ENCODE measurements at regions not wholly inside any gene's neighbourhood (a gene's known extent, or its start where the extent isn't known, plus 50 kb on each side); places are given as distances from the start of the nearest gene placed in this dataset.

DNA sequence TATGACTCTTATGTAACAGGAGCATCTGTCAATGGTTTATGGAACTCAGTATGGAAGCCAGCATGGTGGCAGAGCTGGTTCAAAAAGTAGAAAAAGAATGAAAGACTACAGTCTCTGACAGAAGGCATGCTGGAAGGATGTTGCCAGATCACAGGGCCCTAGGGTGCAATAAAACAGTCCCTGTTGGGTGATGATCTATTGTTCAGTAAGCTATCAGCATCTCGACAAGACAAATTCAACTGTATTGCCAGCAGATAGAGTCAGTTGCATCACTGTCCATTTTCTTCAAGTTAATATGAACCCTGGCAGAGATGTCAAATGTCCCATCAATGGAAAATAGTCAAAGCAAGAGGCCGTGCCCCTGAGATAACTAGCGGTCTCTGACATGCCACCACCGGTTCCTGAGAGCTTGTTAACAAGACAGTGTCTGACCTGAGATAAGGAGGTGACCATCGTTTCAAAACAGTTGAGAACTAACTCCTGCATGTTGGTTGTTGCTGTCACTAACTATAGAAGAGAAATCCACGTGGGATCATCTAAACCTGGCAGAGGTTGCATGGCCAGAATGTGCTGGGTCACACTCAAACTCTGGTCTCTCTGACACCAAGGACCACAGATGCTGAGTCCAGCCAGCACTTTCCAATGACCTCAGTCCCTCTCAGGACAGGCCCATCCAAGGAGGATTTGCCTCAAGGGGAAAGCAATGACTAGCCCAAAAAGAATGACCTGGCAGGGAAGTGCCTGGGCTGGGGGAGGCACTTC, 125.9 kb downstream of the RIPK4 start:
- no peak for TF ChIP-seq CTCF (IDR thresholded peaks at IDR 0.05)
- no peak for TF ChIP-seq POLR2A (IDR thresholded peaks at IDR 0.05)
- DNase-seq, result no peak
- H3K4me1 ChIP-seq, result peaks cover 22 to 43% of the 10 kb centered on the region in 2 donors
- intact Hi-C loops (cut with DNase I), result no loop called here
- H3K4me3 ChIP-seq (replicated peaks in 1 of 3), result no peak overlapping the region
- peak overlapping the region in 2 of 3 donors; percentile 41 to 46 for H3K27ac ChIP-seq
- H3K9me3 ChIP-seq, result no peaks in the 10 kb centered on the region
- no peaks in the 10 kb centered on the region for H3K36me3 ChIP-seq
- H3K27me3 ChIP-seq, result no peaks in the 10 kb centered on the region
- 72 to 81% methylated on average over 6 of the region's 6 CpGs for WGBS, 2 donors

DNA sequence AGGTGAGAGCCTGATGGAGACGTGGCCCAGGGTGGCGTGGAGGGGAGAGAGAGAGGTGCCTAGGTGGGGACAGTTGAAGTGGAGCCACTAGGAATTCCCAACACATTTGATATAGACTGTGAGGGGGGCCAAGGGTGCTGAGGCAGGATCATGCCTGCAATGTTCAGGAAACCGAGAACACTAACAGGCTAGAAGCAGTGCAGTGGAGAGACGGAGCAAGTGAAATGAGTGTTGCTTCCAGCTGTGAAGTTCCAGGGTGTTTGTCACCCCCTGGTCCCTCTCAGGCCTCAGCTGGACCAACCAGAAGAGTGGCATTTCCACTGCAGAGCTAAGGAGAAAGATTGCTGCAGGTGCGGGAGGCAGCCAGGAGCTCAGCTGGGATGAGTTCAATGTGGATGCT, 127.1 kb downstream of the RIPK4 start:
- H3K9me3 ChIP-seq, result no peaks in the 10 kb centered on the region
- peaks cover 29 to 50% of the 10 kb centered on the region in 2 donors for H3K4me1 ChIP-seq
- DNase-seq, result no peak
- H3K36me3 ChIP-seq, result no peaks in the 10 kb centered on the region
- no peak overlapping the region for H3K4me3 ChIP-seq (replicated peaks in 1 of 3)
- TF ChIP-seq POLR2A (IDR thresholded peaks at IDR 0.05), result no peak
- no peak for TF ChIP-seq CTCF (IDR thresholded peaks at IDR 0.05)
- 91 to 95% methylated on average over 5 of the region's 5 CpGs for WGBS, 2 donors
- intact Hi-C loops (cut with DNase I), result no loop called here
- H3K27ac ChIP-seq, result peak overlapping the region in 1 of 3 donors; percentile 94
- H3K27me3 ChIP-seq, result no peaks in the 10 kb centered on the region

DNA sequence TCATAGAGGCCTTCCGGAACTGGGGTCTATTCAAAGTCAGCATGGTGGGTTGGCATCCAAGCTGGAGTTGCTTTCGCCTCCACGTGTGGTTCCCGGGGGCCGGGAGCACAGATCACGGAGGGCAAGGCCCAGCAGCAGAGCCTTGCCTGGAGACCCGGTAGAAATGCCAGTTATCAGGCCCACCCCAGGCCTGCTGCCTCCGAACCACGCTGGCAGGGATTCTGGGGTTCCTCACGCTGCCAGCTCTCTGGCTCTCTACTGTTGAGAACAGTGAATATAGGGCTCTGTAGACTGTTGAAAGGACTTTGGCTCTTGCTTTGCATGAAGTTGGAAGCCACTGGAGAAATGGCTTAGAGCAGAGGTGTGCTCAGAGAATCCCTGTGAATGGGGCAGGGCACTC, 127.5 kb downstream of the RIPK4 start:
- intact Hi-C loops (cut with DNase I), result no loop called here
- TF ChIP-seq CTCF (IDR thresholded peaks at IDR 0.05) (no peak), POLR2A (IDR thresholded peaks at IDR 0.05) (no peak)
- peak overlapping the region in 1 of 3 donors; percentile 94 for H3K27ac ChIP-seq
- no peaks in the 10 kb centered on the region for H3K27me3 ChIP-seq
- WGBS, 2 donors, result 93 to 96% methylated on average over 8 to 9 of the region's 10 CpGs
- no peak overlapping the region for H3K4me3 ChIP-seq (replicated peaks in 1 of 3)
- no peaks in the 10 kb centered on the region for H3K36me3 ChIP-seq
- no peak for DNase-seq
- no peaks in the 10 kb centered on the region for H3K9me3 ChIP-seq
- peaks cover 33 to 53% of the 10 kb centered on the region in 2 donors for H3K4me1 ChIP-seq

DNA sequence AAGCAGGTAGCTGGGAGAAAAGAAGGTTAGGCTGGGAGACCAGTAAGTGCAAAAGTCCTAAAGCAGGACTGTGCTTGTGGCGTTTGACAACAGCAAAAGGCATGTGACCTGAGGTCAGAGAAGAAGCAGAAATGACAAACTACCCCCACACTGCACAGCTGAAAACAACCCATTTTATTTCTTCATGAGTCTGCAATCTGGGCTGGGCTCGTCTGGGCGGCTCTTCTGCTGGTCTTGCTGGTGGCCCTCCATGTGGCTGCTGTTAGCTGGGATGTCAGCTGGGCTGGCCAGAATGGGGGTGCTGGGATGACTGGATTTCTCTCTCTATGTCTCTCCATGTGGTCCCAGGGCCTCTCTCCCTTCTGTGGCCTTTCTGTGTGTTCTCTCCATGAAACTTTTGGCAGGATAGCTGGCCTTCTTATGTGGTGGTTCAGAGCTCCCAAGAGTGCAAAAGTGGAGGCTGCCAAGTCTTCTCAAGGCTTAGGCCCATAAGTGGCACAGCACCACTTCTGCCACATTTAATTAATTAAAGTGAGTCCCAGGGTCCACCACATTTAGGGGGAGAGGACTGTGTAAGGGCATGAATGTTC, 128.6 kb downstream of the RIPK4 start:
- TF ChIP-seq CTCF (IDR thresholded peaks at IDR 0.05) (no peak), POLR2A (IDR thresholded peaks at IDR 0.05) (peak in 1 of 2 donors; percentile 52)
- peak; percentile 56 to 71 for DNase-seq
- H3K4me1 ChIP-seq, result peaks cover 38 to 55% of the 10 kb centered on the region in 2 donors
- peak overlapping the region; percentile 33 to 94 (median 55) for H3K27ac ChIP-seq
- no peak overlapping the region for H3K4me3 ChIP-seq (replicated peaks in 1 of 3)
- no peaks in the 10 kb centered on the region for H3K9me3 ChIP-seq
- 93 to 95% methylated on average over 1 to 3 of the region's 3 CpGs for WGBS, 2 donors
- intact Hi-C loops (cut with DNase I), result no loop called here
- no peaks in the 10 kb centered on the region for H3K36me3 ChIP-seq
- no peaks in the 10 kb centered on the region for H3K27me3 ChIP-seq

Data from thyroid gland (tissue), 4 donors.